Vagina (tissue), 2 donors: ENCODE measurements at regions not wholly inside any gene's neighbourhood (a gene's known extent, or its start where the extent isn't known, plus 50 kb on each side); places are given as distances from the start of the nearest gene placed in this dataset.

Source experiments
- POLR2A ChIP-seq, 2 donors: fragments of 450-650 bp; IDR thresholded peaks; one replicate each; pipeline ENCODE4 v1.6.1; 2017; ENCODE audit warnings: antibody characterized with exemption in 2 of 2, mild to moderate bottlenecking in 2 of 2, moderate library complexity in 2 of 2
- TF ChIP-seq, protein P1 (sequence below), 3 experiments: fragments of 450-650 bp in 2 of 3; fragments of 200-600 bp in 1 of 3; sonication (generic) in 1 of 3; IDR thresholded peaks; one replicate each; pipeline ENCODE4 v1.5.1; 2017 to 2019; ENCODE audit warnings: antibody characterized with exemption in 3 of 3, mild to moderate bottlenecking in 2 of 3, moderate library complexity in 2 of 3

GRCh38 chr5:96590796-96591195 lies 71.4 kb upstream of the CAST start:
- TF ChIP-seq, protein P1, sequence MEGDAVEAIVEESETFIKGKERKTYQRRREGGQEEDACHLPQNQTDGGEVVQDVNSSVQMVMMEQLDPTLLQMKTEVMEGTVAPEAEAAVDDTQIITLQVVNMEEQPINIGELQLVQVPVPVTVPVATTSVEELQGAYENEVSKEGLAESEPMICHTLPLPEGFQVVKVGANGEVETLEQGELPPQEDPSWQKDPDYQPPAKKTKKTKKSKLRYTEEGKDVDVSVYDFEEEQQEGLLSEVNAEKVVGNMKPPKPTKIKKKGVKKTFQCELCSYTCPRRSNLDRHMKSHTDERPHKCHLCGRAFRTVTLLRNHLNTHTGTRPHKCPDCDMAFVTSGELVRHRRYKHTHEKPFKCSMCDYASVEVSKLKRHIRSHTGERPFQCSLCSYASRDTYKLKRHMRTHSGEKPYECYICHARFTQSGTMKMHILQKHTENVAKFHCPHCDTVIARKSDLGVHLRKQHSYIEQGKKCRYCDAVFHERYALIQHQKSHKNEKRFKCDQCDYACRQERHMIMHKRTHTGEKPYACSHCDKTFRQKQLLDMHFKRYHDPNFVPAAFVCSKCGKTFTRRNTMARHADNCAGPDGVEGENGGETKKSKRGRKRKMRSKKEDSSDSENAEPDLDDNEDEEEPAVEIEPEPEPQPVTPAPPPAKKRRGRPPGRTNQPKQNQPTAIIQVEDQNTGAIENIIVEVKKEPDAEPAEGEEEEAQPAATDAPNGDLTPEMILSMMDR (IDR thresholded peaks at IDR 0.05): no peak
- no peak for TF ChIP-seq POLR2A (IDR thresholded peaks at IDR 0.05)
